ENCODE measurements at regions not wholly inside any gene's neighbourhood (a gene's known extent, or its start where the extent isn't known, plus 50 kb on each side); places are given as distances from the start of the nearest gene placed in this dataset.
A peak's percentile ranks its signal among the peaks of the same experiment; 100 is the strongest.

GRCh38 chrX:40174854-40175510 is 77.2 kb upstream of the BCOR start:
- Histone ChIP-seq H3K9me3 (ENCODE audit: low read depth) (no peaks in the 10 kb centered on the region), H3K27me3 (no peaks in the 10 kb centered on the region), H3K4me3 (peak overlapping the region; percentile 44), H3K27ac (peak overlapping the region; percentile 85), H3K4me1 (ENCODE audit: low read depth) (peaks cover 17% of the 10 kb centered on the region), H3K36me3 (no peaks in the 10 kb centered on the region)
- no peak for TF ChIP-seq CTCF (IDR thresholded peaks at IDR 0.05; ENCODE audit: low read depth, low read length)
- DNase-seq (ENCODE audit: low read depth in 1 of 2, low spot score in 1 of 2) = peak; percentile 75 to 82

DNA sequence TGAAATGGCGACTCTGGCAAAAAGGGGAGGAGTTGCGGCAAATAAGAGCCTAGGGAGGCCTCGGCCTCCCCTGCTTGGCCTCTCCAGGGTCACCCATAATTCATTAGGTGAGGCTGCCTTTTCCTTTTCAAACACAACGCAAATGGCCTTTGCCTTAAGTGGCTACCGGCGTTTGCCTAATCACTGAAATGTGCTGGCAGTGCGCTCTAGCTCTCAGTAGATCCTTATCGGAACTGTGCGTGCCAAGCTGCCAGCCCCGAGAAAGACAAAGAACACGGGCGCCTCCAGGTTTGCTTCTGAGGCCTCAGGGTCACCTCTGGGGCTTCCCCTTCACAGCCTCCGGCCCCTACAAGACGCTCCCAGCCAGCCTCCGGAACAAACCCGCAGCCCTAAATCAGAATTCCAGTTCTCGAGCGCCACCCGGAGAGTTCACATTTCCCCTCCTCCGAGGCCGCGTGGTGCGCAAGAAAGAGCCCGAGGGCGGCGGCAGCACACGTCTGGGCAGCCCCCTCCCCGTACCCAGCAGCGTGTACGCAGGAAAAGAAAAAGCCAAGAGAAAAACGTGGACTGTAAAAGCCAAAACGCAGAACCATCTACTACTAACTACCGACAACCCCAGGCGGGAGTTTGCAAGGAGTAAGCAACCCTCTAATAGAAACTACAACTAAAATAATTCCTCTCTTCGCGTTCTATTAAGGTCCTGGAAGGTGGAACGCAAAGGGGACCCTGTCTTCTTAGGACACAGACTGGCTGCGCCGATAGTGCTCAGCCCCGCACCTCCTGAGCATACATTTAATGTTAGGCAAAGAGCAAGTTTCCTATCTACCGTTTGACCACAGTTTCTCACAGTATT is 76.5 kb upstream of the BCOR start:
- H3K27ac ChIP-seq = peak overlapping the region; percentile 85
- no peaks in the 10 kb centered on the region for H3K27me3 ChIP-seq
- DNase-seq (ENCODE audit: low read depth in 1 of 2, low spot score in 1 of 2) = peak; percentile 39 to 59
- no peaks in the 10 kb centered on the region for H3K36me3 ChIP-seq
- H3K4me3 ChIP-seq = peak overlapping the region; percentile 44
- no peaks in the 10 kb centered on the region for H3K9me3 ChIP-seq (ENCODE audit: low read depth)
- peaks cover 23% of the 10 kb centered on the region for H3K4me1 ChIP-seq (ENCODE audit: low read depth)
- TF ChIP-seq CTCF (IDR thresholded peaks at IDR 0.05; ENCODE audit: low read depth, low read length) = peak; percentile 4

GRCh38 chrX:40173143-40174000 is 75.6 kb upstream of the BCOR start:
- no peak for TF ChIP-seq CTCF (IDR thresholded peaks at IDR 0.05; ENCODE audit: low read depth, low read length)
- no peaks in the 10 kb centered on the region for H3K36me3 ChIP-seq

DNA sequence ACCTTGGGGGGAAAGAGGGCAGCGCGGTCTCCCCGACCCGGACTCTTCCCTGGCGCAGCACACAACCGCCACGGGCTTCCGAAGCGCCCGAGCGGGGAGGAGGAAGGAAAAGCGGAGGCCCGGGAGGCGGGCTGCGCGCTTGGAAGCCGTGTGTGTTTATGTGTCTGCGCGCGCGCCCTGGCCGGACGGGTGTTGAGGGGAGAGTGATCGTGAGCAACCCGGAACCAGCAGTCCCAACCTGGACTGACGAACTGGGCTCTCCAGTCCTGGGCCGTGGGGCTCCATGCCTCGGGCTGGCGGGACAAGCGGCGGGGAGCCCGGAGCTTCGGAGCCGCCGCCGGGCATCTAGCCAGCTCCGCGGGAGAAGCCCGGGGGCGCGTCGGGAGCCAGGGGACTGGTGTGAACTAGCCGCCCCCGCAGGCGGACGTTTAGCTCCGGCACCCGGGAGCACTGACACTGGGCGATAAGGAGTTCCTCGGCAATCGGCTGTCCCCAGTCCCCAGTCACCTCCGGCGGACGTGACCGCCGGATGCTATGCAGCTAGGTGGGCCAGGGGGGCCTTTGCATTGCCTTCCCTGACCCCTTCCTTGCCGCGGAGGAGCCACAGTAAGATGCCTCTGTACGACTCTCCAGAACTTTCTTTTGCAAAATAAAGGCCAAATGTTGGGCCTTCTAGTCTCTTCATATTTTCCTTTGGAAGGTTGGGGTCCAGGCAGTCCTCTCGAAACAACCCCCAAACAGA is 74.8 kb upstream of the BCOR start:
- Histone ChIP-seq H3K27me3 (no peaks in the 10 kb centered on the region), H3K4me3 (peak overlapping the region; percentile 26), H3K27ac (peak overlapping the region; percentile 19), H3K4me1 (ENCODE audit: low read depth) (peaks cover 38% of the 10 kb centered on the region), H3K36me3 (no peaks in the 10 kb centered on the region), H3K9me3 (ENCODE audit: low read depth) (no peaks in the 10 kb centered on the region)
- DNase-seq (ENCODE audit: low read depth in 1 of 2, low spot score in 1 of 2) = peak; percentile 62 to 65
- TF ChIP-seq CTCF (IDR thresholded peaks at IDR 0.05; ENCODE audit: low read depth, low read length) = no peak

More at GRCh38 chrX:40173143-40174000, 75.6 kb upstream of the BCOR start:
- H3K9me3 ChIP-seq (ENCODE audit: low read depth) = no peaks in the 10 kb centered on the region
- no peak overlapping the region for H3K4me3 ChIP-seq
- H3K27me3 ChIP-seq = no peaks in the 10 kb centered on the region
- peak overlapping the region; percentile 85 for H3K27ac ChIP-seq
- H3K4me1 ChIP-seq (ENCODE audit: low read depth) = peaks cover 30% of the 10 kb centered on the region
- DNase-seq (ENCODE audit: low read depth in 1 of 2, low spot score in 1 of 2) = peak in 1 of 2 donors; percentile 7

All from cardiac muscle cell (in vitro differentiated cells and primary cell).